GM12878 (cell line): ENCODE measurements at regions not wholly inside any gene's neighbourhood (a gene's known extent, or its start where the extent isn't known, plus 50 kb on each side); places are given as distances from the start of the nearest gene placed in this dataset.

Experiments
- FOXK2 ChIP-seq: fragments of 450-650 bp; IDR thresholded peaks from 2 replicates; pipeline ENCODE4 v1.6.1; 2017; ENCODE audit warnings: mild to moderate bottlenecking, moderate library complexity
- POLR2A ChIP-seq: IDR thresholded peaks from 2 replicates; pipeline ENCODE4 v1.6.1; 2011; ENCODE audit warnings: low read depth, mild to moderate bottlenecking, low read length
- RAD21 ChIP-seq: IDR thresholded peaks from 2 replicates; pipeline ENCODE4 v1.6.1; 2011; ENCODE audit warnings: mild to moderate bottlenecking, low read depth, low read length, moderate library complexity; ENCODE audit not compliant: insufficient read depth
- SPI1 ChIP-seq: IDR thresholded peaks from 2 replicates; pipeline ENCODE4 v1.6.1; 2011; ENCODE audit warnings: low read depth, mild to moderate bottlenecking, low read length, moderate library complexity, borderline replicate concordance; ENCODE audit not compliant: insufficient read depth
- TF ChIP-seq, protein P1 (sequence below), 3 experiments: IDR thresholded peaks in 2 of 3; conservative IDR thresholded peaks in 1 of 3; 2 replicates each; pipeline ENCODE4 v1.5.1; 2011; ENCODE audit warnings: low read depth in 3 of 3, low read length in 3 of 3, mild to moderate bottlenecking in 3 of 3, control low read depth in 2 of 3, moderate library complexity in 2 of 3, inconsistent platforms in 1 of 3, mixed read lengths in 1 of 3; ENCODE audit not compliant: control insufficient read depth in 2 of 3, insufficient read depth in 1 of 3; ENCODE audit errors: extremely low read depth in 1 of 3
- TF ChIP-seq, protein P2 (sequence below): fragments of 450-650 bp; IDR thresholded peaks from 2 replicates; pipeline ENCODE4 v1.6.1; 2017; ENCODE audit warnings: mild to moderate bottlenecking, moderate library complexity
- TF ChIP-seq, protein P3 (sequence below): IDR thresholded peaks from 2 replicates; pipeline ENCODE4 v1.6.1; 2012; ENCODE audit warnings: mild to moderate bottlenecking, low read depth, low read length

DNA sequence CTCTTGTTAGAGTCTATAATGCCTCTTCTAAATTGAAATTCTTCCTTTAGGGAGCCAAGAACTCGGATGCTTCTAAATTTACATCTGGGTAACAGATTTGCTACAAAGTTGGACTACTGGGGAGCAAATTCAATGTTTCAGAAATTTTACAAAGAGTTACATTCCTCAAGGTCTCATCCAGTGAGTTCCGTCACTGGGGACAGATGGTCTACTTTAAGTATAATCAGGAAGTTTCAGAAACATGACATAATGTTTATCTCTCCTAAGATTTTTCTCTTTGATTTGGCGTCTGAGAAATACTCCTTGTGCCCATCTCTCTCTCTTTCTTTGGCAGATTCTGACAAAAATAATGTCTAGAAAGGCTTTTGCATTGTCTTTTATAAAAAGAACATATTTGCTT lies 81.5 kb upstream of the MBNL2 start:
- TF ChIP-seq, protein P1, sequence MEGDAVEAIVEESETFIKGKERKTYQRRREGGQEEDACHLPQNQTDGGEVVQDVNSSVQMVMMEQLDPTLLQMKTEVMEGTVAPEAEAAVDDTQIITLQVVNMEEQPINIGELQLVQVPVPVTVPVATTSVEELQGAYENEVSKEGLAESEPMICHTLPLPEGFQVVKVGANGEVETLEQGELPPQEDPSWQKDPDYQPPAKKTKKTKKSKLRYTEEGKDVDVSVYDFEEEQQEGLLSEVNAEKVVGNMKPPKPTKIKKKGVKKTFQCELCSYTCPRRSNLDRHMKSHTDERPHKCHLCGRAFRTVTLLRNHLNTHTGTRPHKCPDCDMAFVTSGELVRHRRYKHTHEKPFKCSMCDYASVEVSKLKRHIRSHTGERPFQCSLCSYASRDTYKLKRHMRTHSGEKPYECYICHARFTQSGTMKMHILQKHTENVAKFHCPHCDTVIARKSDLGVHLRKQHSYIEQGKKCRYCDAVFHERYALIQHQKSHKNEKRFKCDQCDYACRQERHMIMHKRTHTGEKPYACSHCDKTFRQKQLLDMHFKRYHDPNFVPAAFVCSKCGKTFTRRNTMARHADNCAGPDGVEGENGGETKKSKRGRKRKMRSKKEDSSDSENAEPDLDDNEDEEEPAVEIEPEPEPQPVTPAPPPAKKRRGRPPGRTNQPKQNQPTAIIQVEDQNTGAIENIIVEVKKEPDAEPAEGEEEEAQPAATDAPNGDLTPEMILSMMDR (IDR thresholded peaks at IDR 0.05 in 2 of 3, conservative IDR thresholded peaks at IDR 0.05 in 1 of 3; ENCODE audit: control insufficient read depth in 2 of 3, extremely low read depth in 1 of 3, insufficient read depth in 1 of 3, low read depth in 3 of 3, low read length in 3 of 3): no peak
- TF ChIP-seq FOXK2: no peak
- TF ChIP-seq POLR2A: no peak
- TF ChIP-seq, protein P2, sequence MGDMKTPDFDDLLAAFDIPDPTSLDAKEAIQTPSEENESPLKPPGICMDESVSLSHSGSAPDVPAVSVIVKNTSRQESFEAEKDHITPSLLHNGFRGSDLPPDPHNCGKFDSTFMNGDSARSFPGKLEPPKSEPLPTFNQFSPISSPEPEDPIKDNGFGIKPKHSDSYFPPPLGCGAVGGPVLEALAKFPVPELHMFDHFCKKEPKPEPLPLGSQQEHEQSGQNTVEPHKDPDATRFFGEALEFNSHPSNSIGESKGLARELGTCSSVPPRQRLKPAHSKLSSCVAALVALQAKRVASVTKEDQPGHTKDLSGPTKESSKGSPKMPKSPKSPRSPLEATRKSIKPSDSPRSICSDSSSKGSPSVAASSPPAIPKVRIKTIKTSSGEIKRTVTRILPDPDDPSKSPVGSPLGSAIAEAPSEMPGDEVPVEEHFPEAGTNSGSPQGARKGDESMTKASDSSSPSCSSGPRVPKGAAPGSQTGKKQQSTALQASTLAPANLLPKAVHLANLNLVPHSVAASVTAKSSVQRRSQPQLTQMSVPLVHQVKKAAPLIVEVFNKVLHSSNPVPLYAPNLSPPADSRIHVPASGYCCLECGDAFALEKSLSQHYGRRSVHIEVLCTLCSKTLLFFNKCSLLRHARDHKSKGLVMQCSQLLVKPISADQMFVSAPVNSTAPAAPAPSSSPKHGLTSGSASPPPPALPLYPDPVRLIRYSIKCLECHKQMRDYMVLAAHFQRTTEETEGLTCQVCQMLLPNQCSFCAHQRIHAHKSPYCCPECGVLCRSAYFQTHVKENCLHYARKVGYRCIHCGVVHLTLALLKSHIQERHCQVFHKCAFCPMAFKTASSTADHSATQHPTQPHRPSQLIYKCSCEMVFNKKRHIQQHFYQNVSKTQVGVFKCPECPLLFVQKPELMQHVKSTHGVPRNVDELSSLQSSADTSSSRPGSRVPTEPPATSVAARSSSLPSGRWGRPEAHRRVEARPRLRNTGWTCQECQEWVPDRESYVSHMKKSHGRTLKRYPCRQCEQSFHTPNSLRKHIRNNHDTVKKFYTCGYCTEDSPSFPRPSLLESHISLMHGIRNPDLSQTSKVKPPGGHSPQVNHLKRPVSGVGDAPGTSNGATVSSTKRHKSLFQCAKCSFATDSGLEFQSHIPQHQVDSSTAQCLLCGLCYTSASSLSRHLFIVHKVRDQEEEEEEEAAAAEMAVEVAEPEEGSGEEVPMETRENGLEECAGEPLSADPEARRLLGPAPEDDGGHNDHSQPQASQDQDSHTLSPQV: no peak
- TF ChIP-seq SPI1: no peak
- TF ChIP-seq, protein P3, sequence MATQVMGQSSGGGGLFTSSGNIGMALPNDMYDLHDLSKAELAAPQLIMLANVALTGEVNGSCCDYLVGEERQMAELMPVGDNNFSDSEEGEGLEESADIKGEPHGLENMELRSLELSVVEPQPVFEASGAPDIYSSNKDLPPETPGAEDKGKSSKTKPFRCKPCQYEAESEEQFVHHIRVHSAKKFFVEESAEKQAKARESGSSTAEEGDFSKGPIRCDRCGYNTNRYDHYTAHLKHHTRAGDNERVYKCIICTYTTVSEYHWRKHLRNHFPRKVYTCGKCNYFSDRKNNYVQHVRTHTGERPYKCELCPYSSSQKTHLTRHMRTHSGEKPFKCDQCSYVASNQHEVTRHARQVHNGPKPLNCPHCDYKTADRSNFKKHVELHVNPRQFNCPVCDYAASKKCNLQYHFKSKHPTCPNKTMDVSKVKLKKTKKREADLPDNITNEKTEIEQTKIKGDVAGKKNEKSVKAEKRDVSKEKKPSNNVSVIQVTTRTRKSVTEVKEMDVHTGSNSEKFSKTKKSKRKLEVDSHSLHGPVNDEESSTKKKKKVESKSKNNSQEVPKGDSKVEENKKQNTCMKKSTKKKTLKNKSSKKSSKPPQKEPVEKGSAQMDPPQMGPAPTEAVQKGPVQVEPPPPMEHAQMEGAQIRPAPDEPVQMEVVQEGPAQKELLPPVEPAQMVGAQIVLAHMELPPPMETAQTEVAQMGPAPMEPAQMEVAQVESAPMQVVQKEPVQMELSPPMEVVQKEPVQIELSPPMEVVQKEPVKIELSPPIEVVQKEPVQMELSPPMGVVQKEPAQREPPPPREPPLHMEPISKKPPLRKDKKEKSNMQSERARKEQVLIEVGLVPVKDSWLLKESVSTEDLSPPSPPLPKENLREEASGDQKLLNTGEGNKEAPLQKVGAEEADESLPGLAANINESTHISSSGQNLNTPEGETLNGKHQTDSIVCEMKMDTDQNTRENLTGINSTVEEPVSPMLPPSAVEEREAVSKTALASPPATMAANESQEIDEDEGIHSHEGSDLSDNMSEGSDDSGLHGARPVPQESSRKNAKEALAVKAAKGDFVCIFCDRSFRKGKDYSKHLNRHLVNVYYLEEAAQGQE: no peak
- TF ChIP-seq RAD21: no peak
